Osteoblast (primary cell): ENCODE measurements at regions not wholly inside any gene's neighbourhood (a gene's known extent, or its start where the extent isn't known, plus 50 kb on each side); places are given as distances from the start of the nearest gene placed in this dataset.
"Not testable (repeated sequence)": the region's sequence is repeated elsewhere in the genome, so short reads cannot be mapped to it uniquely, and the experiment has no call there.

Source experiments
- DNase-seq: peaks from one replicate; pipeline ENCODE4 v3.0.0; 2011; ENCODE audit warnings: low spot score, mixed read lengths; ENCODE audit not compliant: insufficient read length; ENCODE audit errors: missing footprints
- H2AFZ ChIP-seq: 2 replicates; pipeline ENCODE4 v1.6.0; 2011; ENCODE audit warnings: mild to moderate bottlenecking, low read length
- H3K27ac ChIP-seq: 2 replicates; pipeline ENCODE4 v1.5.1; 2011; ENCODE audit warnings: mild to moderate bottlenecking, low read depth, low read length, moderate library complexity
- H3K27me3 ChIP-seq: 2 replicates; pipeline ENCODE4 v1.6.0; 2012; ENCODE audit warnings: mild to moderate bottlenecking, control low read depth, inconsistent platforms, low read length, moderate library complexity; ENCODE audit not compliant: insufficient read depth
- H3K36me3 ChIP-seq: 2 replicates; pipeline ENCODE4 v1.5.1; 2011; ENCODE audit warnings: mild to moderate bottlenecking, low read length, control low read depth, moderate library complexity; ENCODE audit not compliant: insufficient read depth
- H3K4me1 ChIP-seq: 2 replicates; pipeline ENCODE4 v1.5.1; 2011; ENCODE audit warnings: mild to moderate bottlenecking, low read length, control low read depth, moderate library complexity; ENCODE audit not compliant: insufficient read depth
- H3K4me2 ChIP-seq: 2 replicates; pipeline ENCODE4 v1.6.0; 2011; ENCODE audit warnings: mild to moderate bottlenecking, low read length; ENCODE audit not compliant: insufficient read depth
- H3K4me3 ChIP-seq: fragments of 200-600 bp; sonication (generic); 3 replicates; pipeline ENCODE4 v1.5.1; 2012; ENCODE audit warnings: mild to moderate bottlenecking, low read length, inconsistent platforms; ENCODE audit not compliant: insufficient read depth
- H3K79me2 ChIP-seq: 2 replicates; pipeline ENCODE4 v1.6.0; 2012; ENCODE audit warnings: mild to moderate bottlenecking, low read length, control low read depth, inconsistent platforms; ENCODE audit not compliant: insufficient read depth
- H3K9me3 ChIP-seq: 2 replicates; pipeline ENCODE4 v1.5.1; 2011; ENCODE audit warnings: low read depth, low read length, control low read depth
- H4K20me1 ChIP-seq: 2 replicates; pipeline ENCODE4 v1.6.0; 2012; ENCODE audit warnings: mild to moderate bottlenecking, low read length, control low read depth; ENCODE audit not compliant: insufficient read depth
- TF ChIP-seq, protein P1 (sequence below): IDR thresholded peaks from 2 replicates; pipeline ENCODE4 v1.5.1; 2011; ENCODE audit warnings: mild to moderate bottlenecking, low read depth, low read length, moderate library complexity; ENCODE audit errors: extremely low read depth

DNA sequence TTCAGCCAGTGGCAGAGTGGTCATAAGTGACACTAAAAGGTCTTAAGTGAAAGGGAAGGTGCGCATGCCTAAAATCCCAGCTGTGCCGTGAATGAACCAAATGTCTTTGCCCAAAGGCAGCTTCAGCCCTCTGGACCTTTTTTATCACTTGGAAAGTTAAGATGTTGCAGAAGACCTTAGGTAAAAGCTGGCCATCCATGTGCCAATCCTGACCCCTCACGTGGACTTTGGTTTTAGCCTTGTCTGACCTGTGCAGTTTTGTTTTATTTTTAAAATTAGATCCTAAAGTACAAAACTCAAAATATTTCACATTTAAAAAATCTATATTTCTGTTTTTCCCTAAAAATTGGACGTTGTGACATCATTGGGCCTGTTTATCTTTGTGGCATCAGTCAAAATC is 429.5 kb downstream of the STK39 start:
- H3K27me3 ChIP-seq: no peaks in the 10 kb centered on the region
- no peaks in the 10 kb centered on the region for H3K4me1 ChIP-seq
- TF ChIP-seq, protein P1, sequence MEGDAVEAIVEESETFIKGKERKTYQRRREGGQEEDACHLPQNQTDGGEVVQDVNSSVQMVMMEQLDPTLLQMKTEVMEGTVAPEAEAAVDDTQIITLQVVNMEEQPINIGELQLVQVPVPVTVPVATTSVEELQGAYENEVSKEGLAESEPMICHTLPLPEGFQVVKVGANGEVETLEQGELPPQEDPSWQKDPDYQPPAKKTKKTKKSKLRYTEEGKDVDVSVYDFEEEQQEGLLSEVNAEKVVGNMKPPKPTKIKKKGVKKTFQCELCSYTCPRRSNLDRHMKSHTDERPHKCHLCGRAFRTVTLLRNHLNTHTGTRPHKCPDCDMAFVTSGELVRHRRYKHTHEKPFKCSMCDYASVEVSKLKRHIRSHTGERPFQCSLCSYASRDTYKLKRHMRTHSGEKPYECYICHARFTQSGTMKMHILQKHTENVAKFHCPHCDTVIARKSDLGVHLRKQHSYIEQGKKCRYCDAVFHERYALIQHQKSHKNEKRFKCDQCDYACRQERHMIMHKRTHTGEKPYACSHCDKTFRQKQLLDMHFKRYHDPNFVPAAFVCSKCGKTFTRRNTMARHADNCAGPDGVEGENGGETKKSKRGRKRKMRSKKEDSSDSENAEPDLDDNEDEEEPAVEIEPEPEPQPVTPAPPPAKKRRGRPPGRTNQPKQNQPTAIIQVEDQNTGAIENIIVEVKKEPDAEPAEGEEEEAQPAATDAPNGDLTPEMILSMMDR: no peak
- H3K4me3 ChIP-seq: no peak overlapping the region
- H4K20me1 ChIP-seq: no peaks in the 10 kb centered on the region
- no peaks in the 10 kb centered on the region for H3K9me3 ChIP-seq
- no peak overlapping the region for H3K27ac ChIP-seq
- no peak for DNase-seq
- H3K79me2 ChIP-seq: no peaks in the 10 kb centered on the region
- H2AFZ ChIP-seq: no peak overlapping the region
- H3K4me2 ChIP-seq: no peak overlapping the region
- no peaks in the 10 kb centered on the region for H3K36me3 ChIP-seq

GRCh38 chr2:167817422-167817821 is 430.0 kb downstream of the STK39 start:
- Histone ChIP-seq H3K27me3 (no peaks in the 10 kb centered on the region), H2AFZ (no peak overlapping the region), H4K20me1 (no peaks in the 10 kb centered on the region), H3K9me3 (no peaks in the 10 kb centered on the region), H3K4me2 (no peak overlapping the region), H3K4me3 (no peak overlapping the region), H3K27ac (no peak overlapping the region), H3K79me2 (no peaks in the 10 kb centered on the region), H3K4me1 (no peaks in the 10 kb centered on the region), H3K36me3 (no peaks in the 10 kb centered on the region)
- DNase-seq: no peak
- TF ChIP-seq, protein P1: no peak

GRCh38 chr2:167816874-167817290 is 430.5 kb downstream of the STK39 start:
- no peaks in the 10 kb centered on the region for H3K27me3 ChIP-seq
- H4K20me1 ChIP-seq: no peaks in the 10 kb centered on the region
- H3K4me2 ChIP-seq: no peak overlapping the region
- no peaks in the 10 kb centered on the region for H3K79me2 ChIP-seq
- no peak overlapping the region for H2AFZ ChIP-seq
- no peaks in the 10 kb centered on the region for H3K36me3 ChIP-seq
- DNase-seq: no peak
- no peaks in the 10 kb centered on the region for H3K9me3 ChIP-seq
- TF ChIP-seq, protein P1: no peak
- no peak overlapping the region for H3K27ac ChIP-seq
- H3K4me3 ChIP-seq: no peak overlapping the region
- H3K4me1 ChIP-seq: no peaks in the 10 kb centered on the region

- DNase-seq: peak; percentile 86
- TF ChIP-seq, protein P1: no peak
- H3K79me2 ChIP-seq: no peaks in the 10 kb centered on the region
- no peaks in the 10 kb centered on the region for H4K20me1 ChIP-seq
- H3K27me3 ChIP-seq: no peaks in the 10 kb centered on the region
- H3K9me3 ChIP-seq: no peaks in the 10 kb centered on the region
- no peak overlapping the region for H3K27ac ChIP-seq
- H3K4me3 ChIP-seq: no peak overlapping the region
- H3K4me1 ChIP-seq: no peaks in the 10 kb centered on the region
- no peak overlapping the region for H2AFZ ChIP-seq
- no peaks in the 10 kb centered on the region for H3K36me3 ChIP-seq
- H3K4me2 ChIP-seq: no peak overlapping the region
These were observed 432.3 kb downstream of the STK39 start for GRCh38 chr2:167814881-167815718.

DNA sequence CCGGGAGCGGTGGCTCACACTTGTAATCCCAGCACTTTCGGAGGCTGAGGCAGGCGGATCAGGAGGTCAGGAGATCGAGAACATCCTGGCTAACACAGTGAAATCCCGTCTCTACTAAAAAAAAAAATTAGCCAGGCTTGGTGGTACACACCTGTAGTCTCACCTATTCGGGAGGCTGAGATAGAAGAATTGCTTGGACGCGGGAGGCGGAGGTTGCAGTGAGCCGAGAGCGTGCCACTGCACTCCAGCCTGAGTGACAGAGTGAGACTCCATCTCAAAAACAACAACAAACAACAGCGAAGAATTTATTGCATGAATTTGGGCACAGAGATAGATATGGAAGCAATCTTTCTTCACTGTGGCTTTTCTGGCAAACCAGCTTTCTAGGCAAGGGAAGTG is 432.9 kb downstream of the STK39 start:
- not testable (repeated sequence) for H3K27ac ChIP-seq, H3K9me3 ChIP-seq, H3K4me3 ChIP-seq, H3K4me1 ChIP-seq, H3K27me3 ChIP-seq, H3K79me2 ChIP-seq, H3K36me3 ChIP-seq, H3K4me2 ChIP-seq, H4K20me1 ChIP-seq, DNase-seq, H2AFZ ChIP-seq

DNA sequence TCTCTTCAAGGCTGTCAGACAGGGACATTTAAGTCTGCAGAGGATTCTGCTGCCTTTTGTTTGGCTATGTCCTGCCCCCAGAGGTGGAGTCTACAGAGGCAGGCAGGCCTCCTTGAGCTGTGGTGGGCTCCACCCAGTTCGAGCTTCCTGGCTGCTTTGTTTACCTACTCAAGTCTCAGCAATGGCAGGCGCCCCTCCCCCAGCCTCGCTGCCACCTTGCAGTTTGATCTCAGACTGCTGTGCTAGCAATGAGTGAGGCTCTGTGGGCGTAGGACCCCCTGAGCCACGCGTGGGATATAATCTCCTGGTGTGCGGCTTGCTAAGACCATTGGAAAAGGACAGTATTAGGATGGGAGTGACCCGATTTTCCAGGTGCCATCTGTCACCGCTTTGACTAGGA is 437.6 kb downstream of the STK39 start:
- H3K36me3 ChIP-seq, H3K9me3 ChIP-seq, H3K4me2 ChIP-seq, DNase-seq, H2AFZ ChIP-seq, H3K4me1 ChIP-seq, H3K79me2 ChIP-seq, H3K27ac ChIP-seq, H3K27me3 ChIP-seq, H3K4me3 ChIP-seq, H4K20me1 ChIP-seq: not testable (repeated sequence)
